ENCODE measurements at regions not wholly inside any gene's neighbourhood (a gene's known extent, or its start where the extent isn't known, plus 50 kb on each side); places are given as distances from the start of the nearest gene placed in this dataset.

- no peak for TF ChIP-seq CTCF (IDR thresholded peaks at IDR 0.05)
- no peak for TF ChIP-seq POLR2A (IDR thresholded peaks at IDR 0.05)
These were observed 265.8 kb upstream of the CYRIA start for GRCh38 chr2:16931441-16931840.
